Neural cell (in vitro differentiated cells): ENCODE measurements at regions not wholly inside any gene's neighbourhood (a gene's known extent, or its start where the extent isn't known, plus 50 kb on each side); places are given as distances from the start of the nearest gene placed in this dataset.

ENCODE experiments used
- H2AFZ ChIP-seq: fragments of 200-600, 300-800 bp; sonication (generic), shearing (Covaris generic); 2 replicates; pipeline ENCODE4 v1.6.0; 2014; ENCODE audit warnings: low read depth, mild to moderate bottlenecking, antibody characterized with exemption, low read length, moderate library complexity
- H3F3A ChIP-seq: fragments of 200-600 bp; shearing (Covaris generic); 2 replicates; pipeline ENCODE4 v1.6.1; 2016; ENCODE audit warnings: mild to moderate bottlenecking, moderate library complexity, mixed read lengths, antibody characterized with exemption, low read length; ENCODE audit not compliant: insufficient read depth, poor library complexity, severe bottlenecking
- H3K27ac ChIP-seq: fragments of 200-600, 300-800 bp; sonication (generic), shearing (Covaris generic); 2 replicates; pipeline ENCODE4 v1.5.1; 2014; ENCODE audit warnings: mild to moderate bottlenecking, low read length, moderate library complexity
- H3K27me3 ChIP-seq: fragments of 300-800, 200-600 bp; sonication (generic), shearing (Covaris generic); 2 replicates; pipeline ENCODE4 v1.6.0; 2014; ENCODE audit warnings: mild to moderate bottlenecking, low read depth, low read length, moderate library complexity; ENCODE audit not compliant: insufficient read depth
- H3K36me3 ChIP-seq: fragments of 300-800, 200-600 bp; sonication (generic), shearing (Covaris generic); 2 replicates; pipeline ENCODE4 v1.5.1; 2014; ENCODE audit warnings: mild to moderate bottlenecking, antibody characterized with exemption, low read length, moderate library complexity; ENCODE audit not compliant: insufficient read depth
- H3K4me2 ChIP-seq: fragments of 300-800, 200-600 bp; sonication (generic), shearing (Covaris generic); 2 replicates; pipeline ENCODE4 v1.6.0; 2014; ENCODE audit warnings: mild to moderate bottlenecking, low read length
- H3K4me3 ChIP-seq: fragments of 300-800, 200-600 bp; sonication (generic), shearing (Covaris generic); 2 replicates; pipeline ENCODE4 v1.5.1; 2014; ENCODE audit warnings: mild to moderate bottlenecking, low read length, moderate library complexity
- H3K79me2 ChIP-seq: fragments of 200-600 bp; shearing (Covaris generic); replicated peaks from 2 replicates; pipeline ENCODE4 v1.6.0; 2014; ENCODE audit warnings: mild to moderate bottlenecking, low read length, moderate library complexity; ENCODE audit not compliant: insufficient read depth
- H3K9ac ChIP-seq: fragments of 300-800, 200-600 bp; sonication (generic), shearing (Covaris generic); 2 replicates; pipeline ENCODE4 v1.6.1; 2016; ENCODE audit warnings: mild to moderate bottlenecking, low read length, mixed read lengths
- H3K9me2 ChIP-seq: fragments of 200-600 bp; shearing (Covaris generic); 2 replicates; pipeline ENCODE4 v1.6.1; 2016; ENCODE audit warnings: mild to moderate bottlenecking, low read length, mixed read lengths; ENCODE audit not compliant: insufficient read depth
- H3K9me3 ChIP-seq: fragments of 200-600, 300-800 bp; sonication (generic), shearing (Covaris generic); 2 replicates; pipeline ENCODE4 v1.6.1; 2016; ENCODE audit warnings: mild to moderate bottlenecking, mixed run types, low read length, moderate library complexity, mixed read lengths
- H4K20me1 ChIP-seq: fragments of 200-600 bp; shearing (Covaris generic); 2 replicates; pipeline ENCODE4 v1.6.1; 2016; ENCODE audit warnings: mild to moderate bottlenecking, mixed run types; ENCODE audit not compliant: insufficient read depth
- CTCF ChIP-seq: fragments of 450-650 bp; IDR thresholded peaks from 2 replicates; pipeline ENCODE4 v1.5.1; 2014; ENCODE audit warnings: antibody characterized with exemption, mild to moderate bottlenecking, moderate library complexity; ENCODE audit not compliant: poor library complexity, severe bottlenecking
- EP300 ChIP-seq: fragments of 450-650 bp; conservative IDR thresholded peaks from 2 replicates; pipeline ENCODE4 v1.6.1; 2014; ENCODE audit warnings: antibody characterized with exemption, mild to moderate bottlenecking, moderate library complexity; ENCODE audit not compliant: poor library complexity, severe bottlenecking
- EZH2 ChIP-seq: fragments of 200-600, 300-800 bp; shearing (Covaris generic), sonication (generic); IDR thresholded peaks from 2 replicates; pipeline ENCODE4 v1.6.1; 2014; ENCODE audit warnings: antibody characterized with exemption, low read length, borderline replicate concordance, mild to moderate bottlenecking; ENCODE audit not compliant: insufficient read depth, poor library complexity, severe bottlenecking
- MXI1 ChIP-seq: fragments of 450-650 bp; conservative IDR thresholded peaks from 2 replicates; pipeline ENCODE4 v1.6.1; 2014; ENCODE audit warnings: antibody characterized with exemption, mild to moderate bottlenecking; ENCODE audit not compliant: poor library complexity, severe bottlenecking
- POLR2AphosphoS5 ChIP-seq: IDR thresholded peaks from 2 replicates; pipeline ENCODE4 v1.6.1; 2012
- RAD21 ChIP-seq: fragments of 450-650 bp; conservative IDR thresholded peaks from 2 replicates; pipeline ENCODE4 v1.6.1; 2014; ENCODE audit warnings: antibody characterized with exemption, mild to moderate bottlenecking, moderate library complexity
- REST ChIP-seq: IDR thresholded peaks from 2 replicates; pipeline ENCODE4 v1.6.1; 2012; ENCODE audit warnings: borderline replicate concordance
- SMC3 ChIP-seq: fragments of 450-650 bp; conservative IDR thresholded peaks from 2 replicates; pipeline ENCODE4 v1.6.1; 2014; ENCODE audit warnings: antibody characterized with exemption, mild to moderate bottlenecking, moderate library complexity; ENCODE audit not compliant: poor library complexity
- TAF1 ChIP-seq: IDR thresholded peaks from 2 replicates; pipeline ENCODE4 v1.6.1; 2012; ENCODE audit warnings: low read depth

- H3K9me3 ChIP-seq = no peaks in the 10 kb centered on the region
- no peak overlapping the region for H3K4me2 ChIP-seq
- no peaks in the 10 kb centered on the region for H4K20me1 ChIP-seq
- H3F3A ChIP-seq = no peaks in the 10 kb centered on the region
- H3K27ac ChIP-seq = no peak overlapping the region
- no peak overlapping the region for H3K9ac ChIP-seq
- H2AFZ ChIP-seq = no peak overlapping the region
- H3K79me2 ChIP-seq = no peaks in the 10 kb centered on the region
- H3K4me3 ChIP-seq = no peak overlapping the region
- H3K36me3 ChIP-seq = no peaks in the 10 kb centered on the region
- no peaks in the 10 kb centered on the region for H3K27me3 ChIP-seq
- H3K9me2 ChIP-seq = no peaks in the 10 kb centered on the region
- TF ChIP-seq POLR2AphosphoS5 (no peak), SMC3 (no peak), EZH2 (no peak), EP300 (no peak), REST (no peak), TAF1 (no peak), RAD21 (no peak), CTCF (no peak), MXI1 (no peak)
Measured at GRCh38 chr17:70295329-70295728, 126.0 kb downstream of the KCNJ2 start.

- H3K27me3 ChIP-seq = no peaks in the 10 kb centered on the region
- H3K9ac ChIP-seq = no peak overlapping the region
- H3K79me2 ChIP-seq = no peaks in the 10 kb centered on the region
- no peak overlapping the region for H3K4me2 ChIP-seq
- H2AFZ ChIP-seq = no peak overlapping the region
- TF ChIP-seq CTCF (no peak), EZH2 (no peak), TAF1 (no peak), POLR2AphosphoS5 (no peak), MXI1 (no peak), SMC3 (no peak), EP300 (no peak), RAD21 (no peak), REST (no peak)
- no peak overlapping the region for H3K4me3 ChIP-seq
- H4K20me1 ChIP-seq = no peaks in the 10 kb centered on the region
- no peaks in the 10 kb centered on the region for H3K36me3 ChIP-seq
- no peaks in the 10 kb centered on the region for H3K9me3 ChIP-seq
- no peak overlapping the region for H3K27ac ChIP-seq
- H3K9me2 ChIP-seq = no peaks in the 10 kb centered on the region
- no peaks in the 10 kb centered on the region for H3F3A ChIP-seq
Measured at GRCh38 chr17:70295731-70296130, 126.4 kb downstream of the KCNJ2 start.
